Body of pancreas (tissue), 4 donors: ENCODE measurements at regions not wholly inside any gene's neighbourhood (a gene's known extent, or its start where the extent isn't known, plus 50 kb on each side); places are given as distances from the start of the nearest gene placed in this dataset.
"Not testable (repeated sequence)": the region's sequence is repeated elsewhere in the genome, so short reads cannot be mapped to it uniquely, and the experiment has no call there.

ENCODE experiments used
- ATAC-seq: fragments of 150-250 bp; one replicate; pipeline ENCODE4 v1.9.1; 2016
- DNase-seq, 4 donors: peaks; one replicate each; pipeline ENCODE4 v3.0.0-alpha.2; 2019
- H3K27ac ChIP-seq, 4 donors: fragments of 200-600 bp; sonication (generic); 1 replicate in 3 of 4; 2 replicates in 1 of 4; pipeline versions ENCODE4 v1.5.1 to v1.6.1; 2016 to 2019; ENCODE audit warnings: mild to moderate bottlenecking in 1 of 4, mixed read lengths in 1 of 4, moderate library complexity in 1 of 4
- H3K27me3 ChIP-seq, 2 donors: fragments of 200-600 bp; sonication (generic); one replicate each; pipeline ENCODE4 v1.6.0; 2016; ENCODE audit warnings: mild to moderate bottlenecking in 1 of 2
- H3K36me3 ChIP-seq, 2 donors: fragments of 200-600 bp; sonication (generic); replicated peaks in 1 of 2; 2 replicates each; pipeline ENCODE4 v1.5.1; 2016; ENCODE audit warnings: low read depth in 2 of 2; ENCODE audit not compliant: insufficient read depth in 1 of 2
- H3K4me1 ChIP-seq: fragments of 200-600 bp; sonication (generic); one replicate; pipeline ENCODE4 v1.6.0; 2016
- H3K4me3 ChIP-seq, 2 donors: fragments of 200-600 bp; sonication (generic); 1 replicate in 1 of 2; 2 replicates in 1 of 2; pipeline ENCODE4 v1.5.1; 2016 to 2019
- H3K9me3 ChIP-seq, 3 donors: fragments of 200-600 bp; sonication (generic); 1 replicate in 2 of 3; 2 replicates in 1 of 3; pipeline ENCODE4 v1.5.1; 2016
- WGBS, 2 donors: methylation state at CpG; one replicate each; pipeline ENCODE4 v1.1.5; 2017; 5-methylcytosine and 5-hydroxymethylcytosine counted together
- intact Hi-C: fragments of 100-400 bp; cut with DNase I; formaldehyde crosslinking; loops from one replicate; pipeline ENCODE4 v1.15.1; 2023

DNA sequence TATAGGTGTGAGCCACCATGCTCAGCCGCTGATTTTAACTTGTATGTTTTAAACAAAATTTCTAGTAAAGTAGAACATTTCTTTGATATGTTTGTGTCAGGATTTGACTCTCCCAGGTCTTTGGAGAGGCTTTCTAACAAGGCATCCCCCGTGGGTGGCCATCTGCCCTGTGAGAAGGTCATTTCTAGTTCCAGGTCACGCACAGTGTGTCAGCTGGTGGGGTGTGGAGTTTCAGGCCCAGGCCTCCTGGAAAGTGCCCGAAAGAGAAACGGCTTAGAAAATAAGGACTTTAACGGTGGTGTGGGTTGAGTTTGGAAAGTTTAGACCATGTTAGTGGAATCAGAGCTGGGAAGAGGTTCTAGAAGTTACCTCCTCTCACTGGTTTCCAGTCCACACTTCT is 61.0 kb downstream of the SPDYE17 start:
- ATAC-seq, H3K36me3 ChIP-seq, intact Hi-C loops, H3K4me3 ChIP-seq, H3K27ac ChIP-seq, H3K9me3 ChIP-seq, DNase-seq, H3K4me1 ChIP-seq, H3K27me3 ChIP-seq: not testable (repeated sequence)
- WGBS, 2 donors: 90% methylated on average over 5 of the region's 6 CpGs; no CpG with 5 or more reads in 1 of the 2 donors

DNA sequence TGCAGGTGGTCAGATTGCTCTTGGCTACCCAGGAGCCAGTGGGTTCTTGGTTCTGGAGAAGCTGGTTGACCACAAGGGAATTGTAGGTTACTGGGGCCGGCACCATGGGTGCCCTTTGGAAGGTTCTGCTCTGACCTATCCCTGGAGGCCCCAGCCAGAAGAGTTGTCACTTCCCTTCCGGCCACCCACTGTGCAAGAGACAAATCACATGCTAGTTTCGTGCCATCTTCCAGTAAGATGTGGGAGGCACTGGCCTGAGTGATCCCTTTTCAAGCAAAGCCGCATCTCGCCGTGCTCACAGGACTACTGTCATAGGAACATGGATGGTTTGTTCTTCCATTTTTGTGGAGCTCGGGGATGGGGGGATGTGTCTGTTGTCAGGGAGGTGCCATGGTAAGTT is 62.3 kb downstream of the SPDYE17 start:
- WGBS, 2 donors: 100% methylated on average over 1 of the region's 7 CpGs
- not testable (repeated sequence) for ATAC-seq, H3K9me3 ChIP-seq

GRCh38 chr7:76965731-76966548 is 66.2 kb downstream of the SPDYE17 start:
- H3K36me3 ChIP-seq, H3K27me3 ChIP-seq, H3K4me3 ChIP-seq, H3K27ac ChIP-seq, H3K9me3 ChIP-seq, intact Hi-C loops: not testable (repeated sequence)
- WGBS, 2 donors: no CpG with 5 or more reads among the region's 17 CpGs
- ATAC-seq (peak; percentile 89), DNase-seq (peak in 1 of 4 donors; percentile 86)
- peaks cover 12% of the 10 kb centered on the region for H3K4me1 ChIP-seq

More for the DNA sequence above, 62.3 kb downstream of the SPDYE17 start:
- DNase-seq, intact Hi-C loops, H3K4me1 ChIP-seq, H3K27me3 ChIP-seq, H3K27ac ChIP-seq, H3K4me3 ChIP-seq, H3K36me3 ChIP-seq: not testable (repeated sequence)

DNA sequence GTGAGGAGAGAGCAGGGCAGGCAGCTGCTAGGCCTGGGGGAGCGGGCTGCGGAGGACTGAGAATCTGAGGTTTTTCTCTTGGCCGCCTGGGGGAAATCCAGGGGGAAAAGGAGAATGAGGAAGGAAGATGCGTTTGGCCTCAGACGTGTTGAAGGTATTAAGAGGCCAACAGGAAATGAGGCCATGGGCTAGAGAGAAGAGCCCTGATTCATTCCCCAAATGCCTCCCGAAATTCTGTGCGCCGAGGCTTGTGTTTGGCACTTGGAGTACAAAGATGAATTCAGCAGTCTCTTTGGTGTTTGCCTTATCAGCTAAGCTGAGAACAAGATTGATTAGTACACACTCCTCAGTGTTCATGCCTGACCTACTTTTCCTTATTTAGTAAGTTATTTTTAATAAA is 68.1 kb downstream of the SPDYE17 start:
- DNase-seq, H3K36me3 ChIP-seq, H3K9me3 ChIP-seq, intact Hi-C loops, H3K4me3 ChIP-seq, H3K27me3 ChIP-seq: not testable (repeated sequence)
- Histone ChIP-seq H3K27ac (peak overlapping the region in 1 of 4 donors; percentile 64), H3K4me1 (peaks cover 12% of the 10 kb centered on the region)
- ATAC-seq: peak; percentile 47
- WGBS, 2 donors: no CpG with 5 or more reads among the region's 8 CpGs

GRCh38 chr7:76963061-76963460 is 69.1 kb downstream of the SPDYE17 start:
- H3K36me3 ChIP-seq, H3K9me3 ChIP-seq, H3K27me3 ChIP-seq, H3K4me3 ChIP-seq, H3K27ac ChIP-seq, intact Hi-C loops, DNase-seq, ATAC-seq: not testable (repeated sequence)
- H3K4me1 ChIP-seq: peaks cover 12% of the 10 kb centered on the region
- 80 to 87% methylated on average over 3 to 4 of the region's 7 CpGs for WGBS, 2 donors

DNA sequence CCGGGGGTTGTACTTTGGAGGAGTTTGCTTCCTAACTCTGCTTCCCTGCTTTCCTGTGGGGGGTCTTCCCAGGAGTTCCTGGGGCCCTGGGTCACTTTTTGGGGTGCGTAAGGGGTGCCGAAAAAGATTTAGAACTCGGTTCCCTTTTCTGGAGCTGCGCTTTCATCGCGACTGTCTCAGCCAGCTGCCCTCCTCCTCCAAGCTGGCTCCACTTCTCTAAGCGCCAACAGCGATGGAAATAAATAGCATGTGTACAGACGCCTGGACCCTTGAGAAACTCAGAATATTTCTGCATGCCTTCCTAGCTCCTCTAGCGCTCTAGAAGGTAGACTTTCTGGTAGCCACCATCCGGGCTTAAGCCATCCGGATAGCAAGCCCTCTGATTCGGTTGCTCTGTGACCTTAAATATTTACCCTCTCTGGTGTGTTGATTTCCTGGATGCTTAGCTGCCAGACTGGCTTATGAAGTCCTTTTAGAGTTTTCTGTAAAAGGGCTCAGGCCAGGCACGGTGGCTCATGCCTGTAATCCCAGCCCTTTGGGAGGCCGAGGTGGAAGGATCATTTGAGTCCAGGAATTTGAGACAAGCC is 71.7 kb downstream of the SPDYE17 start:
- DNase-seq, H3K27ac ChIP-seq, H3K9me3 ChIP-seq, ATAC-seq, H3K27me3 ChIP-seq, H3K36me3 ChIP-seq, intact Hi-C loops, H3K4me3 ChIP-seq, H3K4me1 ChIP-seq: not testable (repeated sequence)
- WGBS, 2 donors: no CpG with 5 or more reads among the region's 16 CpGs

DNA sequence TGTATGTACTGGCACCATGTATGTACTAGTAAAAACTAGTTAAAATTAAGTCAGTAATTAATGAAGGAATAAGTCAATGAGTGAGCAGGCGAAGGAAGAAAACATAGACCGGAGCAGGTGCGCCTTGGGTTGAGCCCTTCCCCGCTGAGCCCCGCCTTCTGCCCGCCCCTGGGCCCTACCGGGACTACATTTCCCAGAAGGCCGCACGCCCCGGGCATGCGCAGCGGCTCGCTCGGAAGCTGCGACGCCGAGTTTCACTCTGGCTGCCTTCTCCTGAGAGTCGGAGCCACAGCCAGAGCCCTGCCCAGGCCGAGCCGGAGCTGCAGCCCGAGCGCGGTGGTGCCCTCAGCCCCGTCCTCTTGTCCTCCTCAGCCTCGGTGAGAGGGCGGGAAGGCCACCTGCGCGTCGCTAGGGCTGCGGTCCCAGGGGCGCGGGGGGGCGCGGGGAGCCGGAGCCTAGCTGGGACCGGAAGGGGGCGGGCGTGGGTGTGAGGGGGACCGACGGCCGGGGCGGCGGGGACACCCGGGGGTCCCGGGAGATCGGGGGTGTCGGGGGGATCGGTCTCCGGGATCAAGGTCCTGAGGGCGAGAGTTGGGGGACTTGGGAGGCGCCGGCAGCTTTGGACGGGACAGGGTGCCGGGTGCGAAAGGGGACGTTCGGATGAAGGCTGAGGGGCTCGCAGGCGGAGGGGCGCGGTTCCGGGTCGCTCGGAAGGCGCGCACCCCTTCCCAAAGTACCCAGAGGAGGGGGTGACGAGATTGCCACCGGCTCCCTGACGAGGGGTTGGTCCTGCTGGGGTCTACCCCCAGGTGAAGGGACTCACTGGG is 72.4 kb downstream of the SPDYE17 start:
- H3K4me1 ChIP-seq, H3K4me3 ChIP-seq, H3K27ac ChIP-seq, intact Hi-C loops, H3K27me3 ChIP-seq, H3K9me3 ChIP-seq, H3K36me3 ChIP-seq: not testable (repeated sequence)
- no CpG with 5 or more reads among the region's 69 CpGs for WGBS, 2 donors
- ATAC-seq (peak; percentile 97), DNase-seq (peak in 1 of 4 donors; percentile 22)

DNA sequence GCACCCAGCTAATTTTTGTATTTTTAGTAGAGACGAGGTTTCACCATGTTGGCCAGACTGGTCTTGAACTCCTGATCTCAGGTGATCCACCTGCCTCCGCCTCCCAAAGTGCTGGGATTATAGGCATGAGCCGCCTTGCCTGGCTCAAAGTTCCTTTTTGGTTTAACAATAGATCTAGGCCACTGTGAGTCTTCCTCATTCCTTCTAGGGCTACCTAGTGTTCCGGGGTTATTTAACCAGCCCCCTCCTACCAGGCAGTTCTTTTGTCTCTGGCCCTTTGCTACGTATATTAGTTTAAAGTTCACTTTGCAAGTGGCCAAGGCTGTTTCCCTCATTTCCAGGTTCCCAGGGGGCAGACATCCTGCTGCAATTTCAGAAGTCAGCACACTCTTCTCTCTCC is 75.6 kb downstream of the SPDYE17 start:
- H3K4me1 ChIP-seq, H3K27ac ChIP-seq, H3K9me3 ChIP-seq, H3K4me3 ChIP-seq, ATAC-seq, H3K36me3 ChIP-seq, H3K27me3 ChIP-seq, DNase-seq, intact Hi-C loops: not testable (repeated sequence)
- WGBS, 2 donors: no CpG with 5 or more reads among the region's 5 CpGs

GRCh38 chr7:76955124-76955523 is 77.0 kb downstream of the SPDYE17 start:
- 60 to 83% methylated on average over 1 of the region's 4 CpGs for WGBS, 2 donors
- H3K27ac ChIP-seq, H3K36me3 ChIP-seq, H3K4me3 ChIP-seq, H3K9me3 ChIP-seq, H3K4me1 ChIP-seq, DNase-seq, H3K27me3 ChIP-seq, intact Hi-C loops, ATAC-seq: not testable (repeated sequence)

DNA sequence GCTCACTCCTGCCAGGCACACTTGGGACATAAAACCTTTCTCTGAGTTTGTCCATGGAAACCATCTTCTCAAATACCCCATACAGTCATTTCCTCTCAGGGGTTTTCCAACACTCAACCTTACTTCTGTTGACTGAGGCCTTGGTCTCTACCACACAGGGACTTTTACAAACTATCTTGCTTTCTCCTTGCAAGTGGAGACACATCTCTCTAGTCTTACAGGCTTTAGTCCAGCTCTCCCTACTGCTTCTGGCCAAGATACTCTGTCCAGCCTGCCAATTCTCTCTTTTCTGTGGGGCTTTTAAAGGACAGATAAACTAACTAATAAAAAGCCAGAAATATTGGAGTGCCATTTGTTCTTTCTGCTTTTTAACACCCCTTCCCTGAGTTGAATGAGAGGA is 87.6 kb downstream of the SPDYE17 start:
- H3K27ac ChIP-seq, H3K4me1 ChIP-seq, H3K27me3 ChIP-seq, H3K36me3 ChIP-seq, H3K9me3 ChIP-seq, intact Hi-C loops, ATAC-seq, DNase-seq, H3K4me3 ChIP-seq: not testable (repeated sequence)

- H3K27me3 ChIP-seq, H3K36me3 ChIP-seq, H3K4me1 ChIP-seq, H3K9me3 ChIP-seq, H3K27ac ChIP-seq, ATAC-seq, intact Hi-C loops, H3K4me3 ChIP-seq, DNase-seq: not testable (repeated sequence)
- WGBS, 2 donors: 100% methylated on average over 1 of the region's 2 CpGs
These were observed 90.1 kb downstream of the SPDYE17 start for GRCh38 chr7:76941809-76942765.
